KBM-7 (cell line): ENCODE measurements at regions not wholly inside any gene's neighbourhood (a gene's known extent, or its start where the extent isn't known, plus 50 kb on each side); places are given as distances from the start of the nearest gene placed in this dataset.

Experiments used
- DNase-seq: peaks from one replicate; pipeline ENCODE4 v3.0.0-alpha.2; 2015
- in situ Hi-C: fragments of 300-500 bp; cut with MboI; formaldehyde crosslinking; loops from 2 replicates; pipeline ENCODE4 v1.14.3; 2020; ENCODE audit warnings: low sequenced_read_pairs, low pct_unique_long_range_greater_than_20kb, mixed read lengths

DNA sequence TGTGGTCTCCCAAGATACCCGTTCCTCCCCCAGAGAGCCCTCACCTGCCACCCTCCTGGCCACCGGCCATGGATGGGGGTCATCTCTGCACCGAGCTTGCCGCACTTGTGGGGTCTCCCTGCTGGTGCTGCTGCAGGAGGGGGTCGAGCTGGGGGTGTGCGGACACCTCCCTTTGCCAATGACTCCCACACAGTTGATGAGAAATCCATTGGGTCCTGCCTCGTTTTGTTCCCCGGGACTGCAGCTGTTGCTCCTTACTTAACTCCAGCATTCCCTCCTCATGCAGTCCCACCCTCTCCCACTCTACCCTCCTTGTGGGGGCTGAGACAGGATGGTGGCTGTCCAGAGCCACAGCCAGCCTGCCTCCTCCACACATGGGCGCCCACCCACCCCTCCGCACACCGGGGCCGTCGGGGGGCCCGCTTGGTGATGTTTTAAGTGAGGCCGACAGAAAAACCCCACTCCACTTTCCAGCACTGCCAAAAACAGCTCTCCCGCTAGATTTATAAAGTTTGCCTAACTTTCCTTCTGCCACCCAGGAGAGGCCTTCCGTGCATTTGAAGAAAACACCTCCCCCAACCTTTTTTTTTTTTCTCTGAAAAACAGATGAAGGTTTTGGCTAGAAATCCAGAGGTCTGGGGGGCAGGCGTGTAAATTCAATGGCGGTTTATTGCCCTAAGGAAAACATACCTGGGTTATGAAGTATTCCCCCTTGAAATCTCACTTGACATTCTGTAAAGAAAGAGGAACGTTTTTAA is 53.5 kb upstream of the APCDD1L start:
- no peak for DNase-seq
- in situ Hi-C loops: no loop called here

DNA sequence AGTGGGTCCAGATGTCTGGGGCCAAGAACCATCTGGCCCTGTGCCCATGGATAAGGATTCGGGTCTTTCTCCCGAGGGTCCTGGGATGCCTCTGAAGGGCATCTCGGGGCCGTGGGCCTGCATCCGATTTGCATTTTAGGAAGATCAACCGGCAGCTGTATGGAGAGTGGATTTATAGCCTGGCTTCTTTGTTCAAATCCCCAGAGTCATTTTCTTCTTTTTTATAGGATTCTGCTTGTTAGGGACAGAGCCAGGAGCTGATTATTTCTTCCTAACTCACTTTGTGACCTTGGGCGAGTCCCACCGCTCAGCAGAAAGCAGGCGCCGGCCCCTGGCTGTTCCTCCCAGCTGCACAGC is 52.9 kb upstream of the APCDD1L start:
- in situ Hi-C loops: no loop called here
- no peak for DNase-seq

DNA sequence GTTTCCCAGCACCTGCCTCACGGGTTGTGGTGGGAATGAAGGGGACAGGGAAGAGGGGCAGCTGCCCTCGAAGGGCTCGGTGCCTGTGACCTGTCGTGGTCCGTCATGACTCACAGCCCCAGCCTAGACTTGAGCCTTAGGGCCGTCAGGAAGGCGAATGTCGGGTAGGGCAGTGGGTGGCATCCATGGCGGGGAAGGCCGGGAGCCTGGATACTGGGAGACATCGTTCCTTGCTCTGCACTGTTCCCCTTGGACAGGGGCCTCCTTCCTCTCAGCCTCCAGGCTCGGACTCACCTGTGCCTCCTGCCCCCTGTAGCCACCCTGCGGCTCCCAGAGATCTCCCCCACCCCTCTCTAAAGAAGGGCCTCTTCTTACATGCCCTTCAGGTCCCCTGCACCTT is 52.2 kb upstream of the APCDD1L start:
- in situ Hi-C loops: no loop called here
- DNase-seq: no peak

GRCh38 chr20:58566981-58567380 is 51.8 kb upstream of the APCDD1L start:
- no peak for DNase-seq
- in situ Hi-C loops: no loop called here

- no peak for DNase-seq
- in situ Hi-C loops: no loop called here
Measured at GRCh38 chr20:58565461-58566175, 50.4 kb upstream of the APCDD1L start.
